Thyroid gland (tissue), 4 donors: ENCODE measurements at regions not wholly inside any gene's neighbourhood (a gene's known extent, or its start where the extent isn't known, plus 50 kb on each side); places are given as distances from the start of the nearest gene placed in this dataset.

Source experiments
- CTCF ChIP-seq, 6 experiments: fragments of 200-600 bp in 3 of 6; fragments of 450-650 bp in 3 of 6; sonication (generic) in 3 of 6; IDR thresholded peaks; one replicate each; pipeline ENCODE4 v1.5.1; 2016 to 2019; ENCODE audit warnings: antibody characterized with exemption in 6 of 6, mild to moderate bottlenecking in 2 of 6, inconsistent platforms in 1 of 6, moderate library complexity in 1 of 6
- POLR2A ChIP-seq, 2 donors: fragments of 450-650 bp; IDR thresholded peaks; one replicate each; pipeline ENCODE4 v1.6.1; 2017; ENCODE audit warnings: antibody characterized with exemption in 2 of 2, mild to moderate bottlenecking in 2 of 2, moderate library complexity in 1 of 2

GRCh38 chr3:180749322-180749721 lies 70.0 kb upstream of the CCDC39 start:
- TF ChIP-seq CTCF (IDR thresholded peaks at IDR 0.05): no peak
- no peak for TF ChIP-seq POLR2A (IDR thresholded peaks at IDR 0.05)
